Neural cell (in vitro differentiated cells): ENCODE measurements at regions not wholly inside any gene's neighbourhood (a gene's known extent, or its start where the extent isn't known, plus 50 kb on each side); places are given as distances from the start of the nearest gene placed in this dataset.

Source experiments
- H2AFZ ChIP-seq: fragments of 200-600, 300-800 bp; sonication (generic), shearing (Covaris generic); 2 replicates; pipeline ENCODE4 v1.6.0; 2014; ENCODE audit warnings: low read depth, mild to moderate bottlenecking, antibody characterized with exemption, low read length, moderate library complexity
- H3F3A ChIP-seq: fragments of 200-600 bp; shearing (Covaris generic); 2 replicates; pipeline ENCODE4 v1.6.1; 2016; ENCODE audit warnings: mild to moderate bottlenecking, moderate library complexity, mixed read lengths, antibody characterized with exemption, low read length; ENCODE audit not compliant: insufficient read depth, poor library complexity, severe bottlenecking
- H3K27ac ChIP-seq: fragments of 200-600, 300-800 bp; sonication (generic), shearing (Covaris generic); 2 replicates; pipeline ENCODE4 v1.5.1; 2014; ENCODE audit warnings: mild to moderate bottlenecking, low read length, moderate library complexity
- H3K27me3 ChIP-seq: fragments of 300-800, 200-600 bp; sonication (generic), shearing (Covaris generic); 2 replicates; pipeline ENCODE4 v1.6.0; 2014; ENCODE audit warnings: mild to moderate bottlenecking, low read depth, low read length, moderate library complexity; ENCODE audit not compliant: insufficient read depth
- H3K36me3 ChIP-seq: fragments of 300-800, 200-600 bp; sonication (generic), shearing (Covaris generic); 2 replicates; pipeline ENCODE4 v1.5.1; 2014; ENCODE audit warnings: mild to moderate bottlenecking, antibody characterized with exemption, low read length, moderate library complexity; ENCODE audit not compliant: insufficient read depth
- H3K4me2 ChIP-seq: fragments of 300-800, 200-600 bp; sonication (generic), shearing (Covaris generic); 2 replicates; pipeline ENCODE4 v1.6.0; 2014; ENCODE audit warnings: mild to moderate bottlenecking, low read length
- H3K4me3 ChIP-seq: fragments of 300-800, 200-600 bp; sonication (generic), shearing (Covaris generic); 2 replicates; pipeline ENCODE4 v1.5.1; 2014; ENCODE audit warnings: mild to moderate bottlenecking, low read length, moderate library complexity
- H3K79me2 ChIP-seq: fragments of 200-600 bp; shearing (Covaris generic); replicated peaks from 2 replicates; pipeline ENCODE4 v1.6.0; 2014; ENCODE audit warnings: mild to moderate bottlenecking, low read length, moderate library complexity; ENCODE audit not compliant: insufficient read depth
- H3K9ac ChIP-seq: fragments of 300-800, 200-600 bp; sonication (generic), shearing (Covaris generic); 2 replicates; pipeline ENCODE4 v1.6.1; 2016; ENCODE audit warnings: mild to moderate bottlenecking, low read length, mixed read lengths
- H3K9me2 ChIP-seq: fragments of 200-600 bp; shearing (Covaris generic); 2 replicates; pipeline ENCODE4 v1.6.1; 2016; ENCODE audit warnings: mild to moderate bottlenecking, low read length, mixed read lengths; ENCODE audit not compliant: insufficient read depth
- H3K9me3 ChIP-seq: fragments of 200-600, 300-800 bp; sonication (generic), shearing (Covaris generic); 2 replicates; pipeline ENCODE4 v1.6.1; 2016; ENCODE audit warnings: mild to moderate bottlenecking, mixed run types, low read length, moderate library complexity, mixed read lengths
- H4K20me1 ChIP-seq: fragments of 200-600 bp; shearing (Covaris generic); 2 replicates; pipeline ENCODE4 v1.6.1; 2016; ENCODE audit warnings: mild to moderate bottlenecking, mixed run types; ENCODE audit not compliant: insufficient read depth
- EP300 ChIP-seq: fragments of 450-650 bp; conservative IDR thresholded peaks from 2 replicates; pipeline ENCODE4 v1.6.1; 2014; ENCODE audit warnings: antibody characterized with exemption, mild to moderate bottlenecking, moderate library complexity; ENCODE audit not compliant: poor library complexity, severe bottlenecking
- EZH2 ChIP-seq: fragments of 200-600, 300-800 bp; shearing (Covaris generic), sonication (generic); IDR thresholded peaks from 2 replicates; pipeline ENCODE4 v1.6.1; 2014; ENCODE audit warnings: antibody characterized with exemption, low read length, borderline replicate concordance, mild to moderate bottlenecking; ENCODE audit not compliant: insufficient read depth, poor library complexity, severe bottlenecking
- MXI1 ChIP-seq: fragments of 450-650 bp; conservative IDR thresholded peaks from 2 replicates; pipeline ENCODE4 v1.6.1; 2014; ENCODE audit warnings: antibody characterized with exemption, mild to moderate bottlenecking; ENCODE audit not compliant: poor library complexity, severe bottlenecking
- POLR2AphosphoS5 ChIP-seq: IDR thresholded peaks from 2 replicates; pipeline ENCODE4 v1.6.1; 2012
- RAD21 ChIP-seq: fragments of 450-650 bp; conservative IDR thresholded peaks from 2 replicates; pipeline ENCODE4 v1.6.1; 2014; ENCODE audit warnings: antibody characterized with exemption, mild to moderate bottlenecking, moderate library complexity
- SMC3 ChIP-seq: fragments of 450-650 bp; conservative IDR thresholded peaks from 2 replicates; pipeline ENCODE4 v1.6.1; 2014; ENCODE audit warnings: antibody characterized with exemption, mild to moderate bottlenecking, moderate library complexity; ENCODE audit not compliant: poor library complexity
- TAF1 ChIP-seq: IDR thresholded peaks from 2 replicates; pipeline ENCODE4 v1.6.1; 2012; ENCODE audit warnings: low read depth
- TF ChIP-seq, protein P1 (sequence below): fragments of 450-650 bp; IDR thresholded peaks from 2 replicates; pipeline ENCODE4 v1.5.1; 2014; ENCODE audit warnings: antibody characterized with exemption, mild to moderate bottlenecking, moderate library complexity; ENCODE audit not compliant: poor library complexity, severe bottlenecking
- TF ChIP-seq, protein P2 (sequence below): IDR thresholded peaks from 2 replicates; pipeline ENCODE4 v1.6.1; 2012; ENCODE audit warnings: borderline replicate concordance

DNA sequence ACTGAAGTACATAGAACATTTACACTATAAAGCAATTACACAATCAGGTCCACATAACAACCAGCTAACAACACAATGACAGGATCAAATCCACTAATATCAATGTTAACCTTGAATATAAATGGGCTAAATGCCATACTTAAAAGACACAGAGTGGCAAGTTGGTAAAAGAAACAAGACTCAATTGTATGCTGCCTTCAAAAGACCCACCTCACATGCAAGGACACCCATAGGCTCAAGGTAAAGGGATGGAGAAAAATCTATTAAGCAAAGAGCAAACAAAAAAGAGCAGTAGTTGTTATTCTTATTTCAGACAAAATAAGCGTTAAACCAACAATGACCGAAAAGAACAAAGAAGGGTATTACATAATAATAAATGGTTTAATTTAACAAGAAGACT, 183.3 kb downstream of the PYDC2 start:
- Histone ChIP-seq H3K36me3 (no peaks in the 10 kb centered on the region), H3K79me2 (no peaks in the 10 kb centered on the region), H3K27ac (no peak overlapping the region), H3K4me3 (no peak overlapping the region), H3F3A (no peaks in the 10 kb centered on the region), H3K9ac (no peak overlapping the region), H4K20me1 (no peaks in the 10 kb centered on the region), H2AFZ (no peak overlapping the region), H3K9me2 (no peaks in the 10 kb centered on the region), H3K27me3 (no peaks in the 10 kb centered on the region), H3K4me2 (no peak overlapping the region), H3K9me3 (no peaks in the 10 kb centered on the region)
- no peak for TF ChIP-seq EP300
- TF ChIP-seq, protein P1, sequence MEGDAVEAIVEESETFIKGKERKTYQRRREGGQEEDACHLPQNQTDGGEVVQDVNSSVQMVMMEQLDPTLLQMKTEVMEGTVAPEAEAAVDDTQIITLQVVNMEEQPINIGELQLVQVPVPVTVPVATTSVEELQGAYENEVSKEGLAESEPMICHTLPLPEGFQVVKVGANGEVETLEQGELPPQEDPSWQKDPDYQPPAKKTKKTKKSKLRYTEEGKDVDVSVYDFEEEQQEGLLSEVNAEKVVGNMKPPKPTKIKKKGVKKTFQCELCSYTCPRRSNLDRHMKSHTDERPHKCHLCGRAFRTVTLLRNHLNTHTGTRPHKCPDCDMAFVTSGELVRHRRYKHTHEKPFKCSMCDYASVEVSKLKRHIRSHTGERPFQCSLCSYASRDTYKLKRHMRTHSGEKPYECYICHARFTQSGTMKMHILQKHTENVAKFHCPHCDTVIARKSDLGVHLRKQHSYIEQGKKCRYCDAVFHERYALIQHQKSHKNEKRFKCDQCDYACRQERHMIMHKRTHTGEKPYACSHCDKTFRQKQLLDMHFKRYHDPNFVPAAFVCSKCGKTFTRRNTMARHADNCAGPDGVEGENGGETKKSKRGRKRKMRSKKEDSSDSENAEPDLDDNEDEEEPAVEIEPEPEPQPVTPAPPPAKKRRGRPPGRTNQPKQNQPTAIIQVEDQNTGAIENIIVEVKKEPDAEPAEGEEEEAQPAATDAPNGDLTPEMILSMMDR: no peak
- TF ChIP-seq, protein P2, sequence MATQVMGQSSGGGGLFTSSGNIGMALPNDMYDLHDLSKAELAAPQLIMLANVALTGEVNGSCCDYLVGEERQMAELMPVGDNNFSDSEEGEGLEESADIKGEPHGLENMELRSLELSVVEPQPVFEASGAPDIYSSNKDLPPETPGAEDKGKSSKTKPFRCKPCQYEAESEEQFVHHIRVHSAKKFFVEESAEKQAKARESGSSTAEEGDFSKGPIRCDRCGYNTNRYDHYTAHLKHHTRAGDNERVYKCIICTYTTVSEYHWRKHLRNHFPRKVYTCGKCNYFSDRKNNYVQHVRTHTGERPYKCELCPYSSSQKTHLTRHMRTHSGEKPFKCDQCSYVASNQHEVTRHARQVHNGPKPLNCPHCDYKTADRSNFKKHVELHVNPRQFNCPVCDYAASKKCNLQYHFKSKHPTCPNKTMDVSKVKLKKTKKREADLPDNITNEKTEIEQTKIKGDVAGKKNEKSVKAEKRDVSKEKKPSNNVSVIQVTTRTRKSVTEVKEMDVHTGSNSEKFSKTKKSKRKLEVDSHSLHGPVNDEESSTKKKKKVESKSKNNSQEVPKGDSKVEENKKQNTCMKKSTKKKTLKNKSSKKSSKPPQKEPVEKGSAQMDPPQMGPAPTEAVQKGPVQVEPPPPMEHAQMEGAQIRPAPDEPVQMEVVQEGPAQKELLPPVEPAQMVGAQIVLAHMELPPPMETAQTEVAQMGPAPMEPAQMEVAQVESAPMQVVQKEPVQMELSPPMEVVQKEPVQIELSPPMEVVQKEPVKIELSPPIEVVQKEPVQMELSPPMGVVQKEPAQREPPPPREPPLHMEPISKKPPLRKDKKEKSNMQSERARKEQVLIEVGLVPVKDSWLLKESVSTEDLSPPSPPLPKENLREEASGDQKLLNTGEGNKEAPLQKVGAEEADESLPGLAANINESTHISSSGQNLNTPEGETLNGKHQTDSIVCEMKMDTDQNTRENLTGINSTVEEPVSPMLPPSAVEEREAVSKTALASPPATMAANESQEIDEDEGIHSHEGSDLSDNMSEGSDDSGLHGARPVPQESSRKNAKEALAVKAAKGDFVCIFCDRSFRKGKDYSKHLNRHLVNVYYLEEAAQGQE: no peak
- no peak for TF ChIP-seq RAD21
- TF ChIP-seq MXI1: no peak
- TF ChIP-seq TAF1: no peak
- TF ChIP-seq POLR2AphosphoS5: no peak
- no peak for TF ChIP-seq SMC3
- TF ChIP-seq EZH2: no peak

DNA sequence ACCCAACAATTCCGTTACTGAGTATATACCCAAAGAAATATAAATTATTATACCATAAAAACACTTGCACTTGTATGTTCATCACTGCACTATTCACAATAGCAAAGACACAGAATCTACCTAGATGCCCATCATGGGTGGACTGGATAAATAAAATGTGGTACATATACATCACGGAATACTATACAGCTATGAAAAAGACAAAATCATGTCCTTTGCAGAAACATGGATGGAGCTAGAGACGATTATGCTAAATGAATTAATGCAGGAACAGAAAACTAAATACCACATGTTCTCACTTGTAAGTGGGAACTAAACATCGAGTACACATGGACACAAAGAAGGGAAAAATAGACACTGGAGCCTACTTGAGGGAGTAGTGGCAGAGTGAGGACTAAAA, 185.3 kb downstream of the PYDC2 start:
- Histone ChIP-seq H4K20me1 (no peaks in the 10 kb centered on the region), H3K9me3 (no peaks in the 10 kb centered on the region), H3K79me2 (no peaks in the 10 kb centered on the region), H3K27ac (no peak overlapping the region), H3K9ac (no peak overlapping the region), H2AFZ (no peak overlapping the region), H3K36me3 (no peaks in the 10 kb centered on the region), H3K9me2 (no peaks in the 10 kb centered on the region), H3F3A (no peaks in the 10 kb centered on the region), H3K4me2 (no peak overlapping the region), H3K4me3 (no peak overlapping the region), H3K27me3 (no peaks in the 10 kb centered on the region)
- TF ChIP-seq EZH2 (no peak), RAD21 (no peak), POLR2AphosphoS5 (no peak), SMC3 (no peak), MXI1 (no peak), TAF1 (no peak)
- TF ChIP-seq, protein P2: no peak
- TF ChIP-seq, protein P1: no peak
